GM12878 (cell line): ENCODE measurements at regions not wholly inside any gene's neighbourhood (a gene's known extent, or its start where the extent isn't known, plus 50 kb on each side); places are given as distances from the start of the nearest gene placed in this dataset.

Experiments used
- ATAC-seq: fragments of 200-7000 bp; cut with Tn5 transposase; 3 replicates; pipeline ENCODE4 v1.9.1; 2020; ENCODE audit warnings: mild to moderate bottlenecking, moderate library complexity
- BruUV-seq: library from RNA; stranded (reverse); fragments of 400-500 nt; replicated peaks from 2 replicates; lab custom pipeline; 2021; lab: Mats Ljungman, UMichigan
- CTCF ChIA-PET: fragments of 300-600 bp; sonication (Branson Sonifier 250); formaldehyde crosslinking; extraction: SDS; loops from one replicate; lab custom pipeline; 2021; ENCODE audit warnings: inconsistent platforms; lab: Yijun Ruan, JAX
- POLR2A ChIA-PET: fragments of 350-600 bp; formaldehyde crosslinking; extraction: SDS; loops from one replicate; lab custom pipeline; 2021; ENCODE audit warnings: inconsistent platforms; lab: Charles Lee
- RAD21 ChIA-PET: fragments of 300-600 bp; sonication (Branson Sonifier 250); formaldehyde crosslinking; loops from one replicate; lab custom pipeline; 2023; ENCODE audit warnings: antibody characterized with exemption; ENCODE audit not compliant: unreplicated experiment; lab: Charles Lee
- SMC1A ChIA-PET: fragments of 300-600 bp; sonication (Branson Sonifier 250); formaldehyde crosslinking; loops from one replicate; lab custom pipeline; 2023; ENCODE audit not compliant: unreplicated experiment, uncharacterized antibody; lab: Charles Lee
- DNase-seq: peaks from one replicate; pipeline ENCODE4 v3.0.0-alpha.2; 2011; ENCODE audit warnings: low read depth, low spot score
- FAIRE-seq: peaks from 3 replicates; lab custom pipeline; 2011; peaks lifted over from hg19 to GRCh38; lab: Jason Lieb, UNC
- H2AFZ ChIP-seq: 2 replicates; pipeline ENCODE4 v1.6.0; 2011; ENCODE audit warnings: low read depth, low read length, control low read depth; ENCODE audit not compliant: control insufficient read depth
- H3K27ac ChIP-seq: 2 replicates; pipeline ENCODE4 v1.5.1; 2011; ENCODE audit warnings: control low read depth; ENCODE audit not compliant: control insufficient read depth, insufficient read depth
- H3K27me3 ChIP-seq, 2 experiments: replicated peaks in 1 of 2; 2 replicates each; pipeline versions ENCODE4 v1.6.0 to v1.6.1; 2011; ENCODE audit warnings: low read length in 1 of 2; ENCODE audit not compliant: control insufficient read depth in 2 of 2, insufficient read depth in 2 of 2
- H3K36me3 ChIP-seq, 2 experiments: 2 replicates each; pipeline ENCODE4 v1.5.1; 2011; ENCODE audit warnings: low read length in 1 of 2; ENCODE audit not compliant: control insufficient read depth in 2 of 2, insufficient read depth in 2 of 2
- H3K4me1 ChIP-seq: 2 replicates; pipeline ENCODE4 v1.6.1; 2011; ENCODE audit warnings: mild to moderate bottlenecking, low read length, moderate library complexity, mixed read lengths; ENCODE audit not compliant: control insufficient read depth, insufficient read depth
- H3K4me2 ChIP-seq: 2 replicates; pipeline ENCODE4 v1.6.0; 2011; ENCODE audit warnings: control low read depth; ENCODE audit not compliant: control insufficient read depth, insufficient read depth
- H3K4me3 ChIP-seq: fragments of 200-600 bp; sonication (generic); 2 replicates; pipeline ENCODE4 v1.5.1; 2016
- H3K79me2 ChIP-seq: 2 replicates; pipeline ENCODE4 v1.6.0; 2011; ENCODE audit warnings: low read length; ENCODE audit not compliant: control insufficient read depth, insufficient read depth
- H3K9ac ChIP-seq: 2 replicates; pipeline ENCODE4 v1.8.0; 2011; ENCODE audit warnings: low read length, control low read depth, mixed read lengths; ENCODE audit not compliant: control insufficient read depth, insufficient read depth
- H3K9me3 ChIP-seq: replicated peaks from 3 replicates; pipeline ENCODE4 v1.5.1; 2011; ENCODE audit warnings: mild to moderate bottlenecking, low read length; ENCODE audit not compliant: control insufficient read depth, insufficient read depth
- H4K20me1 ChIP-seq: 2 replicates; pipeline ENCODE4 v1.6.0; 2011; ENCODE audit not compliant: control insufficient read depth, insufficient read depth
- ATF2 ChIP-seq: IDR thresholded peaks from 2 replicates; pipeline ENCODE4 v1.6.1; 2012; ENCODE audit warnings: low read length, inconsistent platforms
- BRCA1 ChIP-seq: IDR thresholded peaks from 2 replicates; pipeline ENCODE4 v1.6.1; 2011; ENCODE audit warnings: low read depth, low read length, improper control_type of control experiment
- EGR1 ChIP-seq, 2 experiments: IDR thresholded peaks; 1 replicate in 1 of 2; 2 replicates in 1 of 2; pipeline ENCODE4 v1.6.1; 2011 to 2012; ENCODE audit warnings: low read depth in 2 of 2, low read length in 2 of 2, borderline replicate concordance in 1 of 2, mild to moderate bottlenecking in 1 of 2, moderate library complexity in 1 of 2
- SMAD5 ChIP-seq: IDR thresholded peaks from 2 replicates; pipeline ENCODE4 v1.6.1; 2016; ENCODE audit warnings: antibody characterized with exemption, low read depth
- TBL1XR1 ChIP-seq: IDR thresholded peaks from 2 replicates; pipeline ENCODE4 v1.6.1; 2012; ENCODE audit warnings: low read depth, low read length, improper control_type of control experiment
- WGBS: methylation state at CpG from one replicate; pipeline ENCODE4 v1.1.6; 2016; ENCODE audit warnings: low lambda C conversion rate; ENCODE audit not compliant: insufficient replicate concordance, insufficient coverage; ENCODE audit errors: missing lambda C conversion rate; 5-methylcytosine and 5-hydroxymethylcytosine counted together
- in situ Hi-C: fragments of 300-500 bp; cut with MboI; formaldehyde crosslinking; loops from 9 replicates; pipeline ENCODE4 v1.14.3; 2018; ENCODE audit warnings: mixed read lengths
- intact Hi-C: fragments of 100-400 bp; cut with micrococcal nuclease; formaldehyde crosslinking; loops from one replicate; pipeline ENCODE4 v1.14.2; 2022; ENCODE audit not compliant: unreplicated experiment
- TF ChIP-seq, protein P1 (sequence below): fragments of 450-650 bp; IDR thresholded peaks from 2 replicates; pipeline ENCODE4 v1.6.1; 2017; ENCODE audit warnings: mild to moderate bottlenecking, moderate library complexity

GRCh38 chr1:185409763-185410528 lies 92.9 kb upstream of the IVNS1ABP start:
- peak; percentile 22; the same call in 2 of the 3 replicates for ATAC-seq
- H4K20me1 ChIP-seq = no peaks in the 10 kb centered on the region

More at GRCh38 chr1:185409763-185410528, 92.9 kb upstream of the IVNS1ABP start:
- no peak overlapping the region for H3K9ac ChIP-seq
- H3K4me1 ChIP-seq = no peaks in the 10 kb centered on the region
- no peaks in the 10 kb centered on the region for H3K36me3 ChIP-seq
- peaks cover 2% of the 10 kb centered on the region; the same call in 1 of the 3 replicates for H3K9me3 ChIP-seq
- DNase-seq = no peak
- RAD21 ChIA-PET = no interaction called here
- H3K27ac ChIP-seq = no peak overlapping the region
- no peaks in the 10 kb centered on the region for H3K79me2 ChIP-seq
- no peak overlapping the region for H2AFZ ChIP-seq
- in situ Hi-C loops = no loop called here
- no TSS peak for BruUV-seq
- TF ChIP-seq TBL1XR1 (no peak), BRCA1 (no peak), EGR1 (IDR thresholded peaks at IDR 0.05; ENCODE audit: borderline replicate concordance in 1 of 2, low read depth in 2 of 2, low read length in 2 of 2) (no peak), SMAD5 (no peak), ATF2 (no peak)
- TF ChIP-seq, protein P1, sequence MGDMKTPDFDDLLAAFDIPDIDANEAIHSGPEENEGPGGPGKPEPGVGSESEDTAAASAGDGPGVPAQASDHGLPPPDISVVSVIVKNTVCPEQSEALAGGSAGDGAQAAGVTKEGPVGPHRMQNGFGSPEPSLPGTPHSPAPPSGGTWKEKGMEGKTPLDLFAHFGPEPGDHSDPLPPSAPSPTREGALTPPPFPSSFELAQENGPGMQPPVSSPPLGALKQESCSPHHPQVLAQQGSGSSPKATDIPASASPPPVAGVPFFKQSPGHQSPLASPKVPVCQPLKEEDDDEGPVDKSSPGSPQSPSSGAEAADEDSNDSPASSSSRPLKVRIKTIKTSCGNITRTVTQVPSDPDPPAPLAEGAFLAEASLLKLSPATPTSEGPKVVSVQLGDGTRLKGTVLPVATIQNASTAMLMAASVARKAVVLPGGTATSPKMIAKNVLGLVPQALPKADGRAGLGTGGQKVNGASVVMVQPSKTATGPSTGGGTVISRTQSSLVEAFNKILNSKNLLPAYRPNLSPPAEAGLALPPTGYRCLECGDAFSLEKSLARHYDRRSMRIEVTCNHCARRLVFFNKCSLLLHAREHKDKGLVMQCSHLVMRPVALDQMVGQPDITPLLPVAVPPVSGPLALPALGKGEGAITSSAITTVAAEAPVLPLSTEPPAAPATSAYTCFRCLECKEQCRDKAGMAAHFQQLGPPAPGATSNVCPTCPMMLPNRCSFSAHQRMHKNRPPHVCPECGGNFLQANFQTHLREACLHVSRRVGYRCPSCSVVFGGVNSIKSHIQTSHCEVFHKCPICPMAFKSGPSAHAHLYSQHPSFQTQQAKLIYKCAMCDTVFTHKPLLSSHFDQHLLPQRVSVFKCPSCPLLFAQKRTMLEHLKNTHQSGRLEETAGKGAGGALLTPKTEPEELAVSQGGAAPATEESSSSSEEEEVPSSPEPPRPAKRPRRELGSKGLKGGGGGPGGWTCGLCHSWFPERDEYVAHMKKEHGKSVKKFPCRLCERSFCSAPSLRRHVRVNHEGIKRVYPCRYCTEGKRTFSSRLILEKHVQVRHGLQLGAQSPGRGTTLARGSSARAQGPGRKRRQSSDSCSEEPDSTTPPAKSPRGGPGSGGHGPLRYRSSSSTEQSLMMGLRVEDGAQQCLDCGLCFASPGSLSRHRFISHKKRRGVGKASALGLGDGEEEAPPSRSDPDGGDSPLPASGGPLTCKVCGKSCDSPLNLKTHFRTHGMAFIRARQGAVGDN = no peak
- 75% methylated on average over 1 of the region's 1 CpG for WGBS
- H3K27me3 ChIP-seq = no peaks in the 10 kb centered on the region
- CTCF ChIA-PET = interaction anchor here (0.6 to 1.5 kb wide), 2 partner anchors 26 to 92 kb away, joined by 3 read pairs; no protein-coding TSS in a partner anchor
- POLR2A ChIA-PET = interaction anchor here (1.5 kb wide), 1 partner anchor 93 kb away, joined by 3 read pairs; the partner anchor contains the start of gene IVNS1ABP
- SMC1A ChIA-PET = interaction anchor here (1.1 to 1.5 kb wide), 2 partner anchors 8 to 71 kb away, joined by 4 to 5 read pairs; no protein-coding TSS in a partner anchor
- H3K4me3 ChIP-seq = no peak overlapping the region
- intact Hi-C loops = loop anchor here (2.0 to 5.0 kb wide), 2 partner anchors 71 to 93 kb away; partner anchors contain the start of gene IVNS1ABP
- H3K4me2 ChIP-seq = no peak overlapping the region
- peak; percentile 31 for FAIRE-seq
